C4-2B (cell line): ENCODE measurements at regions not wholly inside any gene's neighbourhood (a gene's known extent, or its start where the extent isn't known, plus 50 kb on each side); places are given as distances from the start of the nearest gene placed in this dataset.

Experiments
- ZFX ChIP-seq: fragments of 450-650 bp; IDR thresholded peaks from 2 replicates; pipeline ENCODE4 v1.6.1; 2017
- TF ChIP-seq, protein P1 (sequence below): fragments of 450-650 bp; conservative IDR thresholded peaks from 2 replicates; pipeline ENCODE4 v1.5.1; 2017; ENCODE audit warnings: mild to moderate bottlenecking

DNA sequence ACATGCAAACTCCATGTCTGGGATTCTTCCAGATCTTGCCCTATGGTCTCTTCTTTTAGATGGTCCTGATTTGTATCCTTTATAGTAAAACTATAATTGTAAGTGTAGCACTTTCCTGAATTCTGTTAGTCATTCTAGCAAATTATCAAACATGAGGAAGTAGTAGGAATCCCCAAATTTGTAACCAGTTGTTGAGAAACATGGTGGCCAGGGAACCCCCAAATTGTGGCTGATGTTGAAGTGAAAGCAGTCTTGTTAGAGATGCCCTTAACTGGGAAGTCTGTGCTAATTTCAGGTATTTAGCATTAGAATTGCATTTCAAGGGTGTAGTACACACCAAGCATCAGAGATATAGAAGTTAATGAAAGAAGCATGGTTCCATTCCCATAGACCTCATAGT lies 180.4 kb upstream of the STT3B start:
- TF ChIP-seq, protein P1, sequence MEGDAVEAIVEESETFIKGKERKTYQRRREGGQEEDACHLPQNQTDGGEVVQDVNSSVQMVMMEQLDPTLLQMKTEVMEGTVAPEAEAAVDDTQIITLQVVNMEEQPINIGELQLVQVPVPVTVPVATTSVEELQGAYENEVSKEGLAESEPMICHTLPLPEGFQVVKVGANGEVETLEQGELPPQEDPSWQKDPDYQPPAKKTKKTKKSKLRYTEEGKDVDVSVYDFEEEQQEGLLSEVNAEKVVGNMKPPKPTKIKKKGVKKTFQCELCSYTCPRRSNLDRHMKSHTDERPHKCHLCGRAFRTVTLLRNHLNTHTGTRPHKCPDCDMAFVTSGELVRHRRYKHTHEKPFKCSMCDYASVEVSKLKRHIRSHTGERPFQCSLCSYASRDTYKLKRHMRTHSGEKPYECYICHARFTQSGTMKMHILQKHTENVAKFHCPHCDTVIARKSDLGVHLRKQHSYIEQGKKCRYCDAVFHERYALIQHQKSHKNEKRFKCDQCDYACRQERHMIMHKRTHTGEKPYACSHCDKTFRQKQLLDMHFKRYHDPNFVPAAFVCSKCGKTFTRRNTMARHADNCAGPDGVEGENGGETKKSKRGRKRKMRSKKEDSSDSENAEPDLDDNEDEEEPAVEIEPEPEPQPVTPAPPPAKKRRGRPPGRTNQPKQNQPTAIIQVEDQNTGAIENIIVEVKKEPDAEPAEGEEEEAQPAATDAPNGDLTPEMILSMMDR, result no peak
- TF ChIP-seq ZFX, result no peak
